ENCODE measurements at regions not wholly inside any gene's neighbourhood (a gene's known extent, or its start where the extent isn't known, plus 50 kb on each side); places are given as distances from the start of the nearest gene placed in this dataset.

GRCh38 chr9:94178927-94179326 is 80.2 kb upstream of the ZNF169 start:
- TF ChIP-seq, protein P1, sequence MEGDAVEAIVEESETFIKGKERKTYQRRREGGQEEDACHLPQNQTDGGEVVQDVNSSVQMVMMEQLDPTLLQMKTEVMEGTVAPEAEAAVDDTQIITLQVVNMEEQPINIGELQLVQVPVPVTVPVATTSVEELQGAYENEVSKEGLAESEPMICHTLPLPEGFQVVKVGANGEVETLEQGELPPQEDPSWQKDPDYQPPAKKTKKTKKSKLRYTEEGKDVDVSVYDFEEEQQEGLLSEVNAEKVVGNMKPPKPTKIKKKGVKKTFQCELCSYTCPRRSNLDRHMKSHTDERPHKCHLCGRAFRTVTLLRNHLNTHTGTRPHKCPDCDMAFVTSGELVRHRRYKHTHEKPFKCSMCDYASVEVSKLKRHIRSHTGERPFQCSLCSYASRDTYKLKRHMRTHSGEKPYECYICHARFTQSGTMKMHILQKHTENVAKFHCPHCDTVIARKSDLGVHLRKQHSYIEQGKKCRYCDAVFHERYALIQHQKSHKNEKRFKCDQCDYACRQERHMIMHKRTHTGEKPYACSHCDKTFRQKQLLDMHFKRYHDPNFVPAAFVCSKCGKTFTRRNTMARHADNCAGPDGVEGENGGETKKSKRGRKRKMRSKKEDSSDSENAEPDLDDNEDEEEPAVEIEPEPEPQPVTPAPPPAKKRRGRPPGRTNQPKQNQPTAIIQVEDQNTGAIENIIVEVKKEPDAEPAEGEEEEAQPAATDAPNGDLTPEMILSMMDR (IDR thresholded peaks at IDR 0.05) = no peak
- no peak for TF ChIP-seq POLR2AphosphoS5 (IDR thresholded peaks at IDR 0.05)
